Lower leg skin (tissue), 4 donors: ENCODE measurements at regions not wholly inside any gene's neighbourhood (a gene's known extent, or its start where the extent isn't known, plus 50 kb on each side); places are given as distances from the start of the nearest gene placed in this dataset.

Source experiments
- DNase-seq, 2 donors: peaks; one replicate each; pipeline ENCODE4 v3.0.0-alpha.2; 2019; ENCODE audit warnings: low spot score in 2 of 2
- H3K4me3 ChIP-seq: fragments of 200-600 bp; sonication (generic); 2 replicates; pipeline ENCODE4 v1.5.1; 2017; ENCODE audit warnings: mild to moderate bottlenecking, low read depth; ENCODE audit not compliant: poor library complexity, severe bottlenecking
- CTCF ChIP-seq, 3 donors: fragments of 450-650 bp; IDR thresholded peaks; one replicate each; pipeline ENCODE4 v1.5.1; 2016; ENCODE audit warnings: antibody characterized with exemption in 3 of 3, mild to moderate bottlenecking in 3 of 3, moderate library complexity in 2 of 3
- POLR2A ChIP-seq, 2 donors: fragments of 450-650 bp; IDR thresholded peaks; one replicate each; pipeline ENCODE4 v1.6.1; 2016 to 2017; ENCODE audit warnings: antibody characterized with exemption in 2 of 2, mild to moderate bottlenecking in 1 of 2, moderate library complexity in 1 of 2
- WGBS, 2 donors: methylation state at CpG; one replicate each; pipeline ENCODE4 v1.1.5; 2018; 5-methylcytosine and 5-hydroxymethylcytosine counted together
- intact Hi-C: fragments of 100-400 bp; cut with DNase I; formaldehyde crosslinking; loops from one replicate; pipeline ENCODE4 v1.15.0; 2023; ENCODE audit warnings: low total_unique reads

- 62 to 70% methylated on average over 4 of the region's 4 CpGs for WGBS, 2 donors
- no peak overlapping the region for H3K4me3 ChIP-seq
- intact Hi-C loops: no loop called here
- no peak for DNase-seq
- TF ChIP-seq POLR2A (IDR thresholded peaks at IDR 0.05): no peak
- no peak for TF ChIP-seq CTCF (IDR thresholded peaks at IDR 0.05)
Observed at GRCh38 chr7:156279635-156280034, 360.9 kb upstream of the RNF32 start.

DNA sequence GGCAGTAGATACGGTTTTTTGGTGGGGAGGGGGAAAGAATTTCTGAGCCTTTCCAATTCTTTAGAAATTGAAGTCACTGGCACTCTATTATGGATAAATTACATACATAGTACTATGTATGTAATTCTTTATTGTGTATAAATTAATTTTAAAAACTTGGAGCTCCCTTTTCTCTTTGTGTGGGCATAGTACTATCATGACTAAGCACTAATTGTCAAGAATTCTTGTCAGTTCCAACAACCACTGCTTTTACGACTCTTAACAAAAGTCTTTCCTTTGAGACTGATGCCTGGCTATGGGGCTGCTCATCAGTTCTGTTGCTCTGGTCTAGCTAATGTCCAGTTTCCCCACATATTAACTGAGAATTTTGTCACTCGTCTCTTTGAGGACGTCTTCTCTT lies 365.3 kb upstream of the RNF32 start:
- no peak overlapping the region for H3K4me3 ChIP-seq
- no peak for TF ChIP-seq CTCF (IDR thresholded peaks at IDR 0.05)
- no peak for TF ChIP-seq POLR2A (IDR thresholded peaks at IDR 0.05)
- DNase-seq: no peak
- intact Hi-C loops: no loop called here
- 71 to 72% methylated on average over 4 of the region's 4 CpGs for WGBS, 2 donors

DNA sequence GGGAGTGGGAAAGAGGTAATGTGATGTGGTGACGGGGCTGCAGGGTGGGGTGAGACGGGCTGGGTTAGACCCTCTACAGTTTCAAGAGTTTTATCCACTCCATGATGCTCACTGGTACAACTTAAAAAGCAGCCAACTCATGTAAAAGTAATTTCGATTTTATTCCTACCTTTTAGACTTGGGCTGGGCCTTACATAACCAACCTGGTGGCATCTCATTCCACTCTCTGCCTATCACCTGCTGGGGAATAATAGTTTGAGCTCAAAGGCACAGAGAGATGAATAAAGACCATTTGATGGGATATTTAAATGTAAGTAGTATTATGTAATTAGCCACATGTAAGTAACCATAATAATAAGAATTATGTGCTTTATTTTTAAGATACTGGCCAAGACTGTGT lies 366.0 kb upstream of the RNF32 start:
- 82 to 90% methylated on average over 3 of the region's 3 CpGs for WGBS, 2 donors
- H3K4me3 ChIP-seq: no peak overlapping the region
- no peak for TF ChIP-seq POLR2A (IDR thresholded peaks at IDR 0.05)
- TF ChIP-seq CTCF (IDR thresholded peaks at IDR 0.05): no peak
- intact Hi-C loops: no loop called here
- no peak for DNase-seq

- WGBS, 2 donors: 48 to 51% methylated on average over 3 of the region's 3 CpGs
Observed at GRCh38 chr7:156261581-156261980, 379.0 kb upstream of the RNF32 start.

GRCh38 chr7:156257904-156258303 lies 382.7 kb upstream of the RNF32 start:
- intact Hi-C loops: no loop called here
- no peak for DNase-seq
- TF ChIP-seq CTCF (IDR thresholded peaks at IDR 0.05) (no peak), POLR2A (IDR thresholded peaks at IDR 0.05) (no peak)
- 78 to 91% methylated on average over 1 of the region's 1 CpG for WGBS, 2 donors
- H3K4me3 ChIP-seq: no peak overlapping the region

More at GRCh38 chr7:156261581-156261980, 379.0 kb upstream of the RNF32 start:
- intact Hi-C loops: no loop called here
- DNase-seq: no peak
- TF ChIP-seq POLR2A (IDR thresholded peaks at IDR 0.05): no peak
- TF ChIP-seq CTCF (IDR thresholded peaks at IDR 0.05): no peak
- H3K4me3 ChIP-seq: no peak overlapping the region

DNA sequence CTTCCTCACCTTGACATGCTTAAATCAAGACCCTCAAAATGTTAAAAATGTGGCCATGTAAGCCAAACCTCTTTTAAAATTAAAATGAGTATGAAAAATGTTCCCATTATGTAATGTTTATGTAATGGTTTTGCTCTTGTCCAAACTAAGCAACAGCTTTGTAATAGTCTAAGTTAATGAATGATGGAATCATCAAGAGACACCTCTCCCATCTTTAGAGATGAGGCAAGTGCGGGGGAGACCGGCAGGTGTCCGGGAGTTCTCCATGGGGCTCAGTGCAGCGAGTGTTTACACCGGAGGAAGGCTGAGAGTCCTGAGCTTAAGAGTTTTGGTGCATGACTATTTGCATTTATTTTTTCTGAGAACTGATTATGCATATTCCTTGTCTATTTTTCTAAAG lies 384.9 kb upstream of the RNF32 start:
- TF ChIP-seq POLR2A (IDR thresholded peaks at IDR 0.05) (no peak), CTCF (IDR thresholded peaks at IDR 0.05) (no peak)
- intact Hi-C loops: no loop called here
- no peak for DNase-seq
- H3K4me3 ChIP-seq: no peak overlapping the region
- 91 to 92% methylated on average over 5 of the region's 5 CpGs for WGBS, 2 donors
